ENCODE measurements at regions not wholly inside any gene's neighbourhood (a gene's known extent, or its start where the extent isn't known, plus 50 kb on each side); places are given as distances from the start of the nearest gene placed in this dataset.

DNA sequence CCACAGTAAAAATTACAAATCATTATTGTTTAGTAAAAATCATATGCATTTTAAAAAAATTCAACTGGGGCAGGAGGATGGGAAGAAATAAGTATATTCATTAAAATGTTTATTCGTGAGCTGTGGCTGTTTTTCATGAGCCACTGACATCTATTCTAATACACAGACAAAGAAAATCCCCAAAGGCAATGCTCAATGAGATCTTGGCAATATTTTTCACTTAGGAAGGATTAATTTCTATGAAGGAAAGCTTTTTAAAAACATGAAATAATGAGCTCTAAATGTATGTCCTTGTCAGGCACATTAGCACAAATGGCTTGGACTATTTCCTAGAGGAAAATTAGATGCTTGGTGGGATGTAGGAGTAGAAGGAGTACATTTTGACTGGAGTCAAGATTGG lies 262.0 kb upstream of the MMADHC start:
- H3F3A ChIP-seq (ENCODE audit: insufficient read depth), result no peaks in the 10 kb centered on the region
- DNase-seq, result no peak
- H3K79me2 ChIP-seq (ENCODE audit: insufficient read depth), result no peaks in the 10 kb centered on the region
- H2AFZ ChIP-seq, result no peak overlapping the region
- TF ChIP-seq EZH2 (IDR thresholded peaks at IDR 0.05; ENCODE audit: insufficient read depth, poor library complexity, severe bottlenecking), result no peak
- TF ChIP-seq EZH2phosphoT487 (IDR thresholded peaks at IDR 0.05; ENCODE audit: insufficient read depth, low read depth), result no peak
- no peaks in the 10 kb centered on the region for H3K9me2 ChIP-seq (ENCODE audit: insufficient read depth)
- H3K9ac ChIP-seq, result no peak overlapping the region
- H3K4me1 ChIP-seq (ENCODE audit: insufficient read depth), result no peaks in the 10 kb centered on the region
- H3K9me3 ChIP-seq (ENCODE audit: low read depth), result no peaks in the 10 kb centered on the region
- H3K4me3 ChIP-seq, result no peak overlapping the region
- no peaks in the 10 kb centered on the region for H4K20me1 ChIP-seq (ENCODE audit: insufficient read depth)
- no peak overlapping the region for H3K27ac ChIP-seq
- 56 to 67% methylated on average over 1 of the region's 1 CpG for WGBS, 2 experiments (ENCODE audit: low coverage in 1 of 2, low lambda C conversion rate in 2 of 2, missing lambda C conversion rate in 2 of 2)
- H3K36me3 ChIP-seq (ENCODE audit: low read depth), result no peaks in the 10 kb centered on the region
- H3K27me3 ChIP-seq (replicated peaks; ENCODE audit: insufficient read depth), result no peaks in the 10 kb centered on the region
- H3K4me2 ChIP-seq (ENCODE audit: unreplicated experiment), result no peak overlapping the region
- in situ Hi-C loops (cut with MboI), result no loop called here

- H2AFZ ChIP-seq, result no peak overlapping the region
- no peaks in the 10 kb centered on the region for H3K36me3 ChIP-seq (ENCODE audit: low read depth)
- in situ Hi-C loops (cut with MboI), result no loop called here
- H3K4me2 ChIP-seq (ENCODE audit: unreplicated experiment), result no peak overlapping the region
- WGBS, 2 experiments (ENCODE audit: low coverage in 1 of 2, low lambda C conversion rate in 2 of 2, missing lambda C conversion rate in 2 of 2), result 76 to 87% methylated on average over 2 of the region's 2 CpGs
- H3K9ac ChIP-seq, result no peak overlapping the region
- H4K20me1 ChIP-seq (ENCODE audit: insufficient read depth), result no peaks in the 10 kb centered on the region
- no peaks in the 10 kb centered on the region for H3K27me3 ChIP-seq (replicated peaks; ENCODE audit: insufficient read depth)
- no peaks in the 10 kb centered on the region for H3K79me2 ChIP-seq (ENCODE audit: insufficient read depth)
- no peak overlapping the region for H3K27ac ChIP-seq
- DNase-seq, result no peak
- TF ChIP-seq EZH2 (IDR thresholded peaks at IDR 0.05; ENCODE audit: insufficient read depth, poor library complexity, severe bottlenecking), result no peak
- no peak for TF ChIP-seq EZH2phosphoT487 (IDR thresholded peaks at IDR 0.05; ENCODE audit: insufficient read depth, low read depth)
- H3K4me3 ChIP-seq, result no peak overlapping the region
- H3K4me1 ChIP-seq (ENCODE audit: insufficient read depth), result no peaks in the 10 kb centered on the region
- H3K9me2 ChIP-seq (ENCODE audit: insufficient read depth), result no peaks in the 10 kb centered on the region
- no peaks in the 10 kb centered on the region for H3F3A ChIP-seq (ENCODE audit: insufficient read depth)
- H3K9me3 ChIP-seq (ENCODE audit: low read depth), result no peaks in the 10 kb centered on the region
Observed at GRCh38 chr2:149849136-149849535, 261.6 kb upstream of the MMADHC start.

- in situ Hi-C loops (cut with MboI), result no loop called here
- no peak overlapping the region for H3K4me2 ChIP-seq (ENCODE audit: unreplicated experiment)
- no peaks in the 10 kb centered on the region for H4K20me1 ChIP-seq (ENCODE audit: insufficient read depth)
- H3K36me3 ChIP-seq (ENCODE audit: low read depth), result no peaks in the 10 kb centered on the region
- H3K4me1 ChIP-seq (ENCODE audit: insufficient read depth), result no peaks in the 10 kb centered on the region
- no peak for DNase-seq
- H3K4me3 ChIP-seq, result no peak overlapping the region
- H3K79me2 ChIP-seq (ENCODE audit: insufficient read depth), result no peaks in the 10 kb centered on the region
- H3F3A ChIP-seq (ENCODE audit: insufficient read depth), result no peaks in the 10 kb centered on the region
- no peak overlapping the region for H3K9ac ChIP-seq
- TF ChIP-seq EZH2phosphoT487 (IDR thresholded peaks at IDR 0.05; ENCODE audit: insufficient read depth, low read depth), result no peak
- TF ChIP-seq EZH2 (IDR thresholded peaks at IDR 0.05; ENCODE audit: insufficient read depth, poor library complexity, severe bottlenecking), result no peak
- H3K27ac ChIP-seq, result no peak overlapping the region
- WGBS, 2 experiments (ENCODE audit: low coverage in 1 of 2, low lambda C conversion rate in 2 of 2, missing lambda C conversion rate in 2 of 2), result 43 to 71% methylated on average over 1 of the region's 1 CpG
- H3K27me3 ChIP-seq (replicated peaks; ENCODE audit: insufficient read depth), result no peaks in the 10 kb centered on the region
- no peaks in the 10 kb centered on the region for H3K9me2 ChIP-seq (ENCODE audit: insufficient read depth)
- no peaks in the 10 kb centered on the region for H3K9me3 ChIP-seq (ENCODE audit: low read depth)
- no peak overlapping the region for H2AFZ ChIP-seq
Observed at GRCh38 chr2:149841396-149841795, 253.8 kb upstream of the MMADHC start.

DNA sequence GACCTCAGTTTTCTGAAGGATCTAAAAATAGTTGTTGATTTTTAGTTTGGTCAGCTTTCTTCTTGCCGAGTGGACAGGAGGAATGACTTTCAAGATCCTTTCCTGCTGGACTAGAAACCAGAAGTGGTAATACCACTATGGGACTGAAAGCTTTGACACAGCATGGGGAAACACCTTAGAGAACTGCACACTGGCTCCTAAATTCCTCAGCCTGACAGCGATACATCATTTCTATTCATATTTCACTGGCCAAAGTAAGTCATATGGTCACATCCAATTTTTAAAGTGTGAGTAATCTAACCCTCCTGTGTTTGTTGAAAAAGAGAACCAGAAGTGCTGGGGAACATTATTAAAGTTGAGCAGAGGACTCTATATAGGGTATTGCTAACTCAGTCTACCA lies 244.7 kb upstream of the MMADHC start:
- Histone ChIP-seq H4K20me1 (ENCODE audit: insufficient read depth) (no peaks in the 10 kb centered on the region), H3F3A (ENCODE audit: insufficient read depth) (no peaks in the 10 kb centered on the region), H3K27ac (no peak overlapping the region), H3K9ac (no peak overlapping the region), H3K9me3 (ENCODE audit: low read depth) (no peaks in the 10 kb centered on the region), H3K4me2 (ENCODE audit: unreplicated experiment) (no peak overlapping the region), H3K27me3 (replicated peaks; ENCODE audit: insufficient read depth) (no peaks in the 10 kb centered on the region), H3K79me2 (ENCODE audit: insufficient read depth) (no peaks in the 10 kb centered on the region), H3K4me1 (ENCODE audit: insufficient read depth) (no peaks in the 10 kb centered on the region), H3K9me2 (ENCODE audit: insufficient read depth) (no peaks in the 10 kb centered on the region), H2AFZ (no peak overlapping the region), H3K36me3 (ENCODE audit: low read depth) (no peaks in the 10 kb centered on the region), H3K4me3 (no peak overlapping the region)
- in situ Hi-C loops (cut with MboI), result no loop called here
- DNase-seq, result no peak
- WGBS, 2 experiments (ENCODE audit: low coverage in 1 of 2, low lambda C conversion rate in 2 of 2, missing lambda C conversion rate in 2 of 2), result 93 to 100% methylated on average over 2 of the region's 2 CpGs
- TF ChIP-seq EZH2 (IDR thresholded peaks at IDR 0.05; ENCODE audit: insufficient read depth, poor library complexity, severe bottlenecking) (no peak), EZH2phosphoT487 (IDR thresholded peaks at IDR 0.05; ENCODE audit: insufficient read depth, low read depth) (no peak)
